H9 (cell line): ENCODE measurements at regions not wholly inside any gene's neighbourhood (a gene's known extent, or its start where the extent isn't known, plus 50 kb on each side); places are given as distances from the start of the nearest gene placed in this dataset.

Source experiments
- DNase-seq: peaks from one replicate; pipeline ENCODE4 v3.0.0-alpha.2; 2017
- H2AFZ ChIP-seq: one replicate; pipeline ENCODE4 v1.6.1; 2013; ENCODE audit warnings: mild to moderate bottlenecking, low read length, control low read depth, moderate library complexity
- H2AK5ac ChIP-seq: 2 replicates; pipeline ENCODE4 v1.6.1; 2013; ENCODE audit warnings: low read length, control low read depth, mixed read lengths; ENCODE audit not compliant: insufficient read length
- H2BK120ac ChIP-seq: one replicate; pipeline ENCODE4 v1.6.1; 2013; ENCODE audit warnings: low read depth, mild to moderate bottlenecking, low read length, control low read depth, inconsistent platforms; ENCODE audit not compliant: poor library complexity, severe bottlenecking
- H2BK12ac ChIP-seq: 2 replicates; pipeline ENCODE4 v1.6.1; 2013; ENCODE audit warnings: low read length, control low read depth, mixed read lengths, low read depth; ENCODE audit not compliant: insufficient read length
- H2BK15ac ChIP-seq: 2 replicates; pipeline ENCODE4 v1.6.1; 2013; ENCODE audit warnings: low read depth, low read length, control low read depth
- H2BK20ac ChIP-seq: one replicate; pipeline ENCODE4 v1.6.1; 2013; ENCODE audit warnings: low read depth, mild to moderate bottlenecking, low read length, control low read depth, inconsistent platforms; ENCODE audit not compliant: poor library complexity, severe bottlenecking
- H2BK5ac ChIP-seq: 2 replicates; pipeline ENCODE4 v1.6.1; 2013; ENCODE audit warnings: low read length, control low read depth, mixed read lengths; ENCODE audit not compliant: insufficient read length
- H3K14ac ChIP-seq: 2 replicates; pipeline ENCODE4 v1.6.1; 2013; ENCODE audit warnings: low read length, control low read depth; ENCODE audit not compliant: insufficient read depth
- H3K18ac ChIP-seq: 2 replicates; pipeline ENCODE4 v1.6.1; 2013; ENCODE audit warnings: low read depth, mild to moderate bottlenecking, mixed read lengths, low read length, control low read depth; ENCODE audit not compliant: insufficient read length
- H3K23ac ChIP-seq: 2 replicates; pipeline ENCODE4 v1.6.1; 2013; ENCODE audit warnings: low read length, control low read depth, mixed read lengths, low read depth; ENCODE audit not compliant: insufficient read length
- H3K23me2 ChIP-seq: 2 replicates; pipeline ENCODE4 v1.6.1; 2013; ENCODE audit warnings: low read depth, mild to moderate bottlenecking, mixed read lengths, low read length, control low read depth; ENCODE audit not compliant: insufficient read length, poor library complexity, severe bottlenecking
- H3K27ac ChIP-seq: 2 replicates; pipeline ENCODE4 v1.5.1; 2013; ENCODE audit warnings: low read length, control low read depth, mixed read lengths, low read depth; ENCODE audit not compliant: insufficient read length
- H3K27me3 ChIP-seq: 2 replicates; pipeline ENCODE4 v1.6.1; 2013; ENCODE audit warnings: low read length, control low read depth, inconsistent platforms; ENCODE audit not compliant: insufficient read depth
- H3K4ac ChIP-seq: 2 replicates; pipeline ENCODE4 v1.6.1; 2013; ENCODE audit warnings: low read depth, mild to moderate bottlenecking, control low read depth, inconsistent platforms, low read length, moderate library complexity
- H3K4me1 ChIP-seq: 2 replicates; pipeline ENCODE4 v1.6.1; 2013; ENCODE audit warnings: low read length, control low read depth, inconsistent platforms; ENCODE audit not compliant: insufficient read depth
- H3K4me2 ChIP-seq: 2 replicates; pipeline ENCODE4 v1.6.1; 2013; ENCODE audit warnings: low read length, control low read depth, mixed read lengths; ENCODE audit not compliant: insufficient read length, insufficient read depth
- H3K56ac ChIP-seq: 2 replicates; pipeline ENCODE4 v1.6.1; 2013; ENCODE audit warnings: low read depth, mild to moderate bottlenecking, mixed read lengths, low read length, control low read depth; ENCODE audit not compliant: insufficient read length
- H3K79me1 ChIP-seq: 2 replicates; pipeline ENCODE4 v1.6.1; 2013; ENCODE audit warnings: low read depth, mild to moderate bottlenecking, moderate library complexity, low read length, control low read depth, inconsistent platforms; ENCODE audit not compliant: insufficient read depth, poor library complexity, severe bottlenecking
- H3K79me2 ChIP-seq: 2 replicates; pipeline ENCODE4 v1.6.1; 2013; ENCODE audit warnings: low read length, control low read depth, inconsistent platforms; ENCODE audit not compliant: insufficient read depth
- H3K9ac ChIP-seq: 2 replicates; pipeline ENCODE4 v1.6.1; 2013; ENCODE audit warnings: low read length, control low read depth, mixed read lengths; ENCODE audit not compliant: insufficient read length; ENCODE audit errors: extremely low read depth
- H3K9me3 ChIP-seq: one replicate; pipeline ENCODE4 v1.6.1; 2013; ENCODE audit warnings: low read depth, low read length, inconsistent platforms; ENCODE audit not compliant: control insufficient read depth
- H3T11ph ChIP-seq: one replicate; pipeline ENCODE4 v1.6.1; 2013; ENCODE audit warnings: mild to moderate bottlenecking, low read length, control low read depth, inconsistent platforms
- H4K20me1 ChIP-seq: one replicate; pipeline ENCODE4 v1.6.1; 2013; ENCODE audit not compliant: control insufficient read depth, insufficient read length, insufficient read depth
- H4K5ac ChIP-seq: 2 replicates; pipeline ENCODE4 v1.6.1; 2013; ENCODE audit warnings: low read depth, mild to moderate bottlenecking, mixed read lengths, low read length, control low read depth; ENCODE audit not compliant: insufficient read length
- H4K8ac ChIP-seq: replicated peaks from 2 replicates; pipeline ENCODE4 v1.6.1; 2013; ENCODE audit warnings: low read length, control low read depth, mixed read lengths, low read depth; ENCODE audit not compliant: insufficient read length
- H4K91ac ChIP-seq: 2 replicates; pipeline ENCODE4 v1.6.1; 2013; ENCODE audit warnings: low read depth, mild to moderate bottlenecking, moderate library complexity, mixed read lengths, low read length, control low read depth; ENCODE audit not compliant: insufficient read length
- H3K27ac Mint-ChIP-seq, 3 experiments: 2 replicates in 2 of 3; 3 replicates in 1 of 3; pipeline ENCODE4 v1.8.0; 2020 to 2021; ENCODE audit warnings: mixed read lengths in 3 of 3, mild to moderate bottlenecking in 1 of 3, moderate library complexity in 1 of 3
- H3K27me3 Mint-ChIP-seq: 2 replicates; pipeline ENCODE4 v1.8.0; 2021; ENCODE audit warnings: low read depth, mild to moderate bottlenecking, moderate library complexity, mixed read lengths
- H3K36me3 Mint-ChIP-seq, 3 experiments: 2 replicates in 2 of 3; 3 replicates in 1 of 3; pipeline ENCODE4 v1.8.0; 2020 to 2021; ENCODE audit warnings: low read depth in 3 of 3, mixed read lengths in 3 of 3; ENCODE audit not compliant: insufficient read depth in 1 of 3
- H3K4me1 Mint-ChIP-seq, 2 experiments: 2 replicates each; pipeline ENCODE4 v1.8.0; 2020; ENCODE audit warnings: mixed read lengths in 2 of 2
- H3K4me3 Mint-ChIP-seq, 2 experiments: 2 replicates in 1 of 2; 3 replicates in 1 of 2; pipeline ENCODE4 v1.8.0; 2020 to 2021; ENCODE audit warnings: mild to moderate bottlenecking in 2 of 2, mixed read lengths in 2 of 2, moderate library complexity in 1 of 2
- H3K9me3 Mint-ChIP-seq, 2 experiments: 2 replicates in 1 of 2; 3 replicates in 1 of 2; pipeline ENCODE4 v1.8.0; 2020; ENCODE audit warnings: mild to moderate bottlenecking in 2 of 2, mixed read lengths in 2 of 2, moderate library complexity in 1 of 2
- WGBS: extraction: QIAGEN DNeasy Blood & Tissue Kit; methylation state at CpG from one replicate; pipeline ENCODE4 v1.1.7; 2013; ENCODE audit warnings: missing lambda C conversion rate, low lambda C conversion rate, mixed read lengths; ENCODE audit not compliant: insufficient read length; ENCODE audit errors: extremely low coverage; 5-methylcytosine and 5-hydroxymethylcytosine counted together
- TF ChIP-seq, protein P1 (sequence below): fragments of 200-600 bp; sonication (generic); conservative IDR thresholded peaks from 3 replicates; pipeline ENCODE4 v1.8.0; 2021; ENCODE audit warnings: antibody characterized with exemption, mild to moderate bottlenecking

DNA sequence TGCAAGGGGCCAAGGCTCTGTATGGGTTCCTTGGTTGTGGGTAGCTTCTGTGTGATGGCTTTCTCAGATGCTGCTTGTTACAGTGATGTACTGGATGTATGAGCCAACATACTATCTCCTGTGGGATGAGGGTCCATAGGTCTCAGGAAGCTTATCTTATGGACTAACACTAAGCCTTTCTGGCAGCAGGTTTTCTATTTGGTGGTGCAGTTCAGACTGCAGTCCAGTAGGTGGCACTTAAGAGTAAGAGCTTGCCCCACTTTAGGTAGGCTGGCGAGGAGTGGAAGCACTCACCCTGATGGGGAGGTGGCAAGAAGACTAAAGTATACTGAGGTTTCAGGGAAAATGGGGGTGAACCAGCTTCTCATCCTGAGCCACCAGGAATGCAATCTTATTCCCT, 306.7 kb upstream of the MAOA start:
- Histone ChIP-seq H2AFZ (no peak overlapping the region), H2BK20ac (no peak overlapping the region), H3K23ac (no peak overlapping the region), H3K56ac (no peak overlapping the region), H3K14ac (no peak overlapping the region), H3K9me3 (no peaks in the 10 kb centered on the region), H3K79me1 (no peaks in the 10 kb centered on the region), H3K23me2 (no peaks in the 10 kb centered on the region), H4K5ac (no peak overlapping the region), H3K27me3 (no peaks in the 10 kb centered on the region), H3K27ac (no peak overlapping the region), H3T11ph (no peak overlapping the region), H2BK120ac (no peak overlapping the region), H3K4me2 (no peak overlapping the region), H3K79me2 (no peaks in the 10 kb centered on the region), H3K4ac (no peak overlapping the region), H2BK5ac (no peak overlapping the region), H4K8ac (no peak overlapping the region), H4K20me1 (no peaks in the 10 kb centered on the region), H3K9ac (no peak overlapping the region), H2BK15ac (no peak overlapping the region), H3K4me1 (peaks cover 4% of the 10 kb centered on the region; the same call in 1 of the 2 replicates), H2BK12ac (no peak overlapping the region), H3K18ac (no peak overlapping the region), H2AK5ac (no peak overlapping the region), H4K91ac (no peak overlapping the region)
- DNase-seq: peak; percentile 76
- H3K27ac Mint-ChIP-seq: no peak overlapping the region
- H3K4me3 Mint-ChIP-seq: no peak overlapping the region
- H3K36me3 Mint-ChIP-seq: peaks cover 2 to 68% (median 29%) of the 10 kb centered on the region in 3 experiments; a peak in 6 of 7 replicates
- WGBS: no CpG with 5 or more reads among the region's 1 CpG
- TF ChIP-seq, protein P1, sequence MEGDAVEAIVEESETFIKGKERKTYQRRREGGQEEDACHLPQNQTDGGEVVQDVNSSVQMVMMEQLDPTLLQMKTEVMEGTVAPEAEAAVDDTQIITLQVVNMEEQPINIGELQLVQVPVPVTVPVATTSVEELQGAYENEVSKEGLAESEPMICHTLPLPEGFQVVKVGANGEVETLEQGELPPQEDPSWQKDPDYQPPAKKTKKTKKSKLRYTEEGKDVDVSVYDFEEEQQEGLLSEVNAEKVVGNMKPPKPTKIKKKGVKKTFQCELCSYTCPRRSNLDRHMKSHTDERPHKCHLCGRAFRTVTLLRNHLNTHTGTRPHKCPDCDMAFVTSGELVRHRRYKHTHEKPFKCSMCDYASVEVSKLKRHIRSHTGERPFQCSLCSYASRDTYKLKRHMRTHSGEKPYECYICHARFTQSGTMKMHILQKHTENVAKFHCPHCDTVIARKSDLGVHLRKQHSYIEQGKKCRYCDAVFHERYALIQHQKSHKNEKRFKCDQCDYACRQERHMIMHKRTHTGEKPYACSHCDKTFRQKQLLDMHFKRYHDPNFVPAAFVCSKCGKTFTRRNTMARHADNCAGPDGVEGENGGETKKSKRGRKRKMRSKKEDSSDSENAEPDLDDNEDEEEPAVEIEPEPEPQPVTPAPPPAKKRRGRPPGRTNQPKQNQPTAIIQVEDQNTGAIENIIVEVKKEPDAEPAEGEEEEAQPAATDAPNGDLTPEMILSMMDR: peak; percentile 83
- H3K27me3 Mint-ChIP-seq: no peaks in the 10 kb centered on the region
- peaks cover 34 to 52% of the 10 kb centered on the region in 2 experiments for H3K4me1 Mint-ChIP-seq
- peaks cover 20 to 70% of the 10 kb centered on the region in 2 experiments for H3K9me3 Mint-ChIP-seq
